Immature natural killer cell (primary cell): ENCODE measurements at regions not wholly inside any gene's neighbourhood (a gene's known extent, or its start where the extent isn't known, plus 50 kb on each side); places are given as distances from the start of the nearest gene placed in this dataset.
"Not testable (repeated sequence)": the region's sequence is repeated elsewhere in the genome, so short reads cannot be mapped to it uniquely, and the experiment has no call there.

Experiments
- DNase-seq, 3 donors: peaks; one replicate each; pipeline ENCODE4 v3.0.0; 2022; ENCODE audit warnings: mixed read lengths in 1 of 3
- H3K27ac Mint-ChIP-seq, 6 donors: one replicate each; pipeline ENCODE4 v1.8.0; 2020; ENCODE audit warnings: mixed read lengths in 6 of 6, mild to moderate bottlenecking in 5 of 6, inconsistent platforms in 4 of 6, moderate library complexity in 3 of 6
- H3K27me3 Mint-ChIP-seq, 3 donors: one replicate each; pipeline ENCODE4 v1.8.0; 2020 to 2021; ENCODE audit warnings: low read depth in 3 of 3, mild to moderate bottlenecking in 3 of 3, mixed read lengths in 3 of 3, moderate library complexity in 3 of 3, inconsistent platforms in 1 of 3
- H3K36me3 Mint-ChIP-seq, 3 donors: one replicate each; pipeline ENCODE4 v1.8.0; 2020; ENCODE audit warnings: mixed read lengths in 3 of 3, inconsistent platforms in 2 of 3, mild to moderate bottlenecking in 2 of 3
- H3K4me1 Mint-ChIP-seq, 2 donors: one replicate each; pipeline ENCODE4 v1.8.0; 2020; ENCODE audit warnings: inconsistent platforms in 2 of 2, mild to moderate bottlenecking in 2 of 2, mixed read lengths in 2 of 2, moderate library complexity in 1 of 2
- H3K4me3 Mint-ChIP-seq, 5 donors: one replicate each; pipeline ENCODE4 v1.8.0; 2020; ENCODE audit warnings: mild to moderate bottlenecking in 5 of 5, mixed read lengths in 5 of 5, inconsistent platforms in 3 of 5, moderate library complexity in 3 of 5
- H3K9me3 Mint-ChIP-seq, 6 donors: one replicate each; pipeline ENCODE4 v1.8.0; 2020; ENCODE audit warnings: mild to moderate bottlenecking in 6 of 6, mixed read lengths in 6 of 6, inconsistent platforms in 4 of 6, moderate library complexity in 3 of 6

- Mint-ChIP-seq H3K9me3 (no peaks in the 10 kb centered on the region), H3K4me1 (peaks cover 4 to 9% of the 10 kb centered on the region in 2 donors), H3K36me3 (no peaks in the 10 kb centered on the region), H3K27ac (peak overlapping the region in 1 of 6 donors; percentile 11), H3K27me3 (peaks cover 0 to 3% (median 2%) of the 10 kb centered on the region in 3 donors), H3K4me3 (no peak overlapping the region)
- no peak for DNase-seq
These were observed 649.2 kb downstream of the RNF144A start for GRCh38 chr2:7566382-7566881.

- H3K36me3 Mint-ChIP-seq, DNase-seq, H3K4me3 Mint-ChIP-seq, H3K27me3 Mint-ChIP-seq, H3K4me1 Mint-ChIP-seq, H3K9me3 Mint-ChIP-seq: not testable (repeated sequence)
- peak overlapping the region in 1 of 6 donors; percentile 3 for H3K27ac Mint-ChIP-seq
These were observed 649.9 kb downstream of the RNF144A start for GRCh38 chr2:7567116-7567515.

- Mint-ChIP-seq H3K27ac (peak overlapping the region in 3 of 6 donors; percentile 12 to 28 (median 19)), H3K36me3 (no peaks in the 10 kb centered on the region), H3K9me3 (no peaks in the 10 kb centered on the region), H3K4me3 (no peak overlapping the region), H3K4me1 (peaks cover 4 to 9% of the 10 kb centered on the region in 2 donors), H3K27me3 (peaks cover 0 to 3% (median 2%) of the 10 kb centered on the region in 3 donors)
- peak in 1 of 3 donors; percentile 2 for DNase-seq
These were observed 650.4 kb downstream of the RNF144A start for GRCh38 chr2:7567646-7568045.

- Mint-ChIP-seq H3K9me3 (no peaks in the 10 kb centered on the region), H3K27me3 (peaks cover 0 to 3% (median 2%) of the 10 kb centered on the region in 3 donors), H3K36me3 (peaks cover 0 to 4% (median 0%) of the 10 kb centered on the region in 3 donors), H3K4me1 (peaks cover 4 to 9% of the 10 kb centered on the region in 2 donors), H3K4me3 (no peak overlapping the region), H3K27ac (no peak overlapping the region)
- no peak for DNase-seq
These were observed 653.0 kb downstream of the RNF144A start for GRCh38 chr2:7570247-7570646.

GRCh38 chr2:7571701-7572100 is 654.5 kb downstream of the RNF144A start:
- Mint-ChIP-seq H3K36me3 (peaks cover 0 to 4% (median 0%) of the 10 kb centered on the region in 3 donors), H3K9me3 (peaks cover 0 to 2% (median under 1%) of the 10 kb centered on the region in 6 donors), H3K4me1 (peaks cover 2 to 9% of the 10 kb centered on the region in 2 donors), H3K4me3 (no peak overlapping the region), H3K27ac (no peak overlapping the region), H3K27me3 (peaks cover 0 to 2% (median under 1%) of the 10 kb centered on the region in 3 donors)
- no peak for DNase-seq

GRCh38 chr2:7572450-7572849 is 655.2 kb downstream of the RNF144A start:
- Mint-ChIP-seq H3K36me3 (peaks cover under 1 to 5% (median 2%) of the 10 kb centered on the region in 3 donors), H3K27ac (no peak overlapping the region), H3K4me3 (no peak overlapping the region), H3K9me3 (peaks cover under 1 to 8% (median 3%) of the 10 kb centered on the region in 6 donors), H3K27me3 (peaks cover 0 to 2% (median 0%) of the 10 kb centered on the region in 3 donors), H3K4me1 (peaks cover 0 to 5% of the 10 kb centered on the region in 2 donors)
- no peak for DNase-seq

- H3K27ac Mint-ChIP-seq = no peak overlapping the region
- no peaks in the 10 kb centered on the region for H3K4me1 Mint-ChIP-seq
- H3K27me3 Mint-ChIP-seq = peaks cover 0 to 2% (median 0%) of the 10 kb centered on the region in 3 donors
- no peak overlapping the region for H3K4me3 Mint-ChIP-seq
- peaks cover 9 to 13% (median 10%) of the 10 kb centered on the region in 3 donors for H3K36me3 Mint-ChIP-seq
- peaks cover 9 to 16% (median 11%) of the 10 kb centered on the region in 6 donors for H3K9me3 Mint-ChIP-seq
- no peak for DNase-seq
These were observed 656.1 kb downstream of the RNF144A start for GRCh38 chr2:7573166-7573825.

GRCh38 chr2:7574385-7574784 is 657.2 kb downstream of the RNF144A start:
- H3K36me3 Mint-ChIP-seq = peaks cover 17 to 21% (median 18%) of the 10 kb centered on the region in 3 donors
- H3K4me3 Mint-ChIP-seq = no peak overlapping the region
- no peaks in the 10 kb centered on the region for H3K4me1 Mint-ChIP-seq
- H3K9me3 Mint-ChIP-seq = peaks cover 16 to 26% (median 20%) of the 10 kb centered on the region in 6 donors
- peaks cover 0 to 2% (median 0%) of the 10 kb centered on the region in 3 donors for H3K27me3 Mint-ChIP-seq
- no peak overlapping the region for H3K27ac Mint-ChIP-seq
- no peak for DNase-seq

- H3K4me3 Mint-ChIP-seq = no peak overlapping the region
- peaks cover 17 to 23% (median 20%) of the 10 kb centered on the region in 3 donors for H3K36me3 Mint-ChIP-seq
- peaks cover 16 to 29% (median 23%) of the 10 kb centered on the region in 6 donors for H3K9me3 Mint-ChIP-seq
- H3K27me3 Mint-ChIP-seq = peaks cover 0 to 2% (median 0%) of the 10 kb centered on the region in 3 donors
- no peak for DNase-seq
- peaks cover 0 to 6% of the 10 kb centered on the region in 2 donors for H3K4me1 Mint-ChIP-seq
- no peak overlapping the region for H3K27ac Mint-ChIP-seq
These were observed 660.6 kb downstream of the RNF144A start for GRCh38 chr2:7577769-7578168.

- H3K27me3 Mint-ChIP-seq = peaks cover 0 to 3% (median 2%) of the 10 kb centered on the region in 3 donors
- H3K9me3 Mint-ChIP-seq = peaks cover 0 to 7% (median 6%) of the 10 kb centered on the region in 6 donors
- DNase-seq = no peak
- H3K36me3 Mint-ChIP-seq = peaks cover 0 to 12% (median 5%) of the 10 kb centered on the region in 3 donors
- no peak overlapping the region for H3K27ac Mint-ChIP-seq
- H3K4me3 Mint-ChIP-seq = no peak overlapping the region
- peaks cover 5 to 16% of the 10 kb centered on the region in 2 donors for H3K4me1 Mint-ChIP-seq
These were observed 666.8 kb downstream of the RNF144A start for GRCh38 chr2:7584017-7584416.

- Mint-ChIP-seq H3K27ac (no peak overlapping the region), H3K9me3 (no peaks in the 10 kb centered on the region), H3K27me3 (peaks cover 0 to 3% (median 2%) of the 10 kb centered on the region in 3 donors), H3K4me1 (peaks cover 5 to 10% of the 10 kb centered on the region in 2 donors), H3K4me3 (no peak overlapping the region), H3K36me3 (peaks cover 0 to 7% (median 0%) of the 10 kb centered on the region in 3 donors)
- DNase-seq = no peak
These were observed 669.7 kb downstream of the RNF144A start for GRCh38 chr2:7586898-7587297.

- H3K27me3 Mint-ChIP-seq = peaks cover 0 to 2% (median 2%) of the 10 kb centered on the region in 3 donors
- no peaks in the 10 kb centered on the region for H3K9me3 Mint-ChIP-seq
- peaks cover 5 to 10% of the 10 kb centered on the region in 2 donors for H3K4me1 Mint-ChIP-seq
- H3K36me3 Mint-ChIP-seq = peaks cover 0 to 7% (median 0%) of the 10 kb centered on the region in 3 donors
- no peak overlapping the region for H3K27ac Mint-ChIP-seq
- H3K4me3 Mint-ChIP-seq = peak overlapping the region in 1 of 5 donors; percentile 14
- DNase-seq = peak in 1 of 3 donors; percentile 9
These were observed 671.1 kb downstream of the RNF144A start for GRCh38 chr2:7588295-7588694.

- H3K36me3 Mint-ChIP-seq = no peaks in the 10 kb centered on the region
- H3K27me3 Mint-ChIP-seq = peaks cover 0 to 3% (median 0%) of the 10 kb centered on the region in 3 donors
- peaks cover 0 to 1% (median 0%) of the 10 kb centered on the region in 6 donors for H3K9me3 Mint-ChIP-seq
- H3K4me1 Mint-ChIP-seq = peaks cover 5 to 10% of the 10 kb centered on the region in 2 donors
- H3K4me3 Mint-ChIP-seq = no peak overlapping the region
- H3K27ac Mint-ChIP-seq = peak overlapping the region in 1 of 6 donors; percentile 2
- DNase-seq = no peak
These were observed 675.5 kb downstream of the RNF144A start for GRCh38 chr2:7592618-7593140.

GRCh38 chr2:7593360-7593759 is 676.1 kb downstream of the RNF144A start:
- H3K27me3 Mint-ChIP-seq = peaks cover 0 to 3% (median 0%) of the 10 kb centered on the region in 3 donors

More at GRCh38 chr2:7593360-7593759, 676.1 kb downstream of the RNF144A start:
- peaks cover 2 to 4% of the 10 kb centered on the region in 2 donors for H3K4me1 Mint-ChIP-seq
- DNase-seq = no peak
- no peak overlapping the region for H3K4me3 Mint-ChIP-seq
- H3K36me3 Mint-ChIP-seq = no peaks in the 10 kb centered on the region
- peaks cover 0 to 1% (median 0%) of the 10 kb centered on the region in 6 donors for H3K9me3 Mint-ChIP-seq
- no peak overlapping the region for H3K27ac Mint-ChIP-seq
